ENCODE measurements at regions not wholly inside any gene's neighbourhood (a gene's known extent, or its start where the extent isn't known, plus 50 kb on each side); places are given as distances from the start of the nearest gene placed in this dataset.
"Not testable (repeated sequence)": the region's sequence is repeated elsewhere in the genome, so short reads cannot be mapped to it uniquely, and the experiment has no call there.

DNA sequence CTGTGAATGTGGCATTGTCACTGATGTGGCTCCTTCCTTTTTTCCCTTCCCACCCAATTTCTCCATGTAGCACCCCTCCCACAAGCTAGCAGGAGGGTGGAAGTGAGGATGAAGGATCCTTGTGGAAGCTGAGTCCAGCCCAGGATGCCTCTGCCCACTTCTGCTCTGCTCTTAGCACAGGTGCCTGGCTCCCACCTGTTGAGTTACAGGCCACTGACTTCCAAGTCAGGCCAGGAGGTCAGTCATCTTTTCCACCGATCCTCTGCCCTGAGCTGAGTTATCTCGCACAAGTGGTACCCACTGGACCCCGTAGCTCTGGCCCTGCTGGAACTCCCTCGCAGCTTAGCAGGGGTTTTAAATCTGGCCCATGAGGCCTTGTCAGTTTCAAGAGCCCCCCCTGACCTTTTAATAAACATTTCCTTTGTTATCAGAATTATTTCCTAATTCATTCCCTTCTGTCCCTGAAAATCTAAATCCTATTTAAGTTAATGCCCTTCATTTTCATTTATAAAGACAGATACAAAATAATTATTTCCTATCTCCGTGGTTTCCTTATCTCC is 125.3 kb upstream of the CADM1 start:
- no peak for DNase-seq

DNA sequence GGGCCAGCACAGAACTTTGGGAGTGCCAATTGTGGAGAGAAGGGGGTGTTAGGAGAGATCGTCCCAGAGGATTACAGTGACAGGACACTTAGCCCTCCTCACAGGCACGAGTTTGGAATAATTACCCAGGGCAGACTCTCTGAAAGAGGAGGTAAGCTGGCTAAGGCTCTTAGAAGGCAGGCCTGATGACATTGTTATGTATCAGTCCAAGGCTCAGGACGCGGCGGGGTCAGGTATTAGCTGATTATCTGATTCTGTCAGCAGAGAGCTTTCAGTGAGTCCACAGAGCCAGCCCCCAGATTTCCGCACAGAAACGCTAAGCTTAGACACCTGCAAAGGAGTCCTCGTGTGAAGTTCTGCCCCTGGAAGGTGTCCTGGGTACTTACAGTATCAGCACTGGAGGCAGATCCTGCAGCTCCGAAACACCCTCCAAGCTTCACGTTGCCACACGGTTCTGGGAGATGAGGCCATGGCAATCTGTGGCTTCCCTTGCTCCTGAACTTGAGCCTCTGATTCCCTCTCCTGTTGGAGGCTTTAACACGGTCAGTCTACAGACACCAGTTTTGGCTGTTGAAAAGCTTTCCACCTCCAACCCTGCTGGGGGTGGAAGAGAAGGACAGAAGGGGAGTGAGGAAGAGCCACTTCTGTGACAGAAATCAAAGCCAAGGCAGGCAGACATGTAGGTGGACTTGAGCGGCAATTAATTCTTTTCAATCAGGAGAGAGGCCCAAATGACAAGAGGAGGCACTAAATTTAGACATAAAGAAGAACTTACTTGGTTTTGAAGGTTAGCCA is 123.6 kb upstream of the CADM1 start:
- DNase-seq, result no peak

DNA sequence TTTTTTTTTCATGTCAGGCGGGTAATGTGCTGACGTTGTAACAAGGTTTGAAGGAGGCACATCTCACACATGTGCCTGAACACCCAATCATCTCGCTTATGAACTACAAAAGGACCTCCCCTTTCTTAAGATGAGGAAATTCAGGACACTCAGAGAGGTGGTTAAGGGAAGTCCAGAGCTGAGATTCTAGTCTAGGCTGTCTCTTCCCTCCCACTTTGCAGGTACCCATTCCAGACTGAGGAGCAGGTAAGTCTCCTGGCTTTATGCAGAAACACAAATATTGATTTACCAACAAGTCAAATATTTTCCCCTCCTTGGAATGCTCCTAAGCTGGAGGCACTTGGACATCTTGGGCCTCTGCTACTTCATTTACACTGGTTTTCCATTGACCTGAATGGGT is 122.9 kb upstream of the CADM1 start:
- no peak for DNase-seq

DNA sequence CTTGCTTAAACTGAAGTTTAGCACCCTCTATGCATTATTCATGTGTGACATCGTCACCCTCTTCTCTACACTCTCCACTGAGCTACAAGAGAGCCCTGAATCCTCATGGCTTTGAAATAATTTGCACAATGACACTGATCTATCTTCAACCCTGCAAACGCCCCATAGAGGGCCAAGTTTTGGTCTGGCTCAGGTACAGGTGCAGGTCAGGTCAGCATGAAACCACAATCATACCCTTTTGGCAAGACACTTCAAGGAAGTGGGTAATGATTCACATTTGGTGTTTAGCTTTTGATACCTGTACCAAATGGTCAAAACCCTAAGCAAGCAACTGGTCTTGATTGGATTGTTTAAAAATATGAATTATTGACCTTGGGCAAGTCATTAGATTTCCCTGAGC is 122.2 kb upstream of the CADM1 start:
- no peak for DNase-seq

DNA sequence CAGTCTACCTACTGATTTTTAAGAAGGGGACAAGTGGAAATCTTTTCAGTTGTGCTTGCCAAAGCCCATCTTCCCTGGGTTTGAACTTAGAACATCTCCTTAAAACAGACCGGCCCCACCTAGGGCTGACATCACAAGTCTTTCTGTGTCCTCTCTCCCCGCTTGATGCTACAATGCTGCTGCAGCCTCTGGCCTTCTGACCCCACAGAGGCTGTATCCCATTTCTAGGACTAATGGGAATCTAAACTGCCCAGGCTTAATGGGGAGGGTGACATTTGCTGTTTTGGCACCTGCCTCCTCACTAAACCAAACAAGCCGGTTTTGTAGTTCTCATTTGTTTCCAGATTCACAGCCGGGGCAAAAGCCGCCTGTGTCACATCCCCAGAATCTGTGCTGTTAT is 121.3 kb upstream of the CADM1 start:
- no peak for DNase-seq

DNA sequence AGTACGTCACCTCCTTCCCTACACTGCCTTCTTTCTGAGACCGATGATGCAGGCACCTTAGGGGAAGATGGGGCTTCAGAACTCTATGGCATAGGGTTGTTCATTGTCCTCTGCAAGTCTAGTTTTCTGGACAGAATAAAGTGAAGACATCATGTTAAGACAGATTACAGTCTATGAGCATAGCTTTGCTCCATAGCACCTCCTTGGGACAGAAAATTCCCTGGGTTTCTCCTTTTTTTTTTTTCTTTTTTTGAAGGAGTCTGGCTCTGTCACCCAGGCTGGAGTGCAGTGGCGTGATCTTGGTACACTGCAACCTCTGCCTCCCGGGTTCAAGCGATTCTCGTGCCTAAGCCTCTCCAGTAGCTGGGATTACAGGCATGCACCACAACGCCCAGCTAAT is 119.8 kb upstream of the CADM1 start:
- DNase-seq, result no peak

DNA sequence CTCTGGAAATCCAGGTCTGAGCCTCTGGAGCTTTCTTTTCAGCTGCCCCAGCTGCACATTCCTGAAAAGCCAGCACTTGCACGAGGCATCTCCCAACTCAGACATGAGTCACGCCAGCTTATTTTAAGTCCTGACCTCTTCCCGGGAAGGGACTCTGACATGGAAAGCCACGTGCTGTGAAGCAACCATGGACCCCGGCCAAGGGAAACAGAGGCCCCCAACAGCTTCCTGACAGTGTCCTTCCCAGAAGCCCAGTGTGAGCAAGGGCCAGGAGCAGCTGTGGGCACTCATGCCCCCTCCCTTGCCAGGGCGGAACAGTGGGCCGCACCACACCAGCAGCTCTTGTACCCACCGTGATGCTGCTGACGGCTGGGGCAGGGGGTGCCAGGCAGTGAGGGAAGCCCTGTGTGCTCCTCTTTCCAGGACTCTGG is 118.8 kb upstream of the CADM1 start:
- no peak for DNase-seq

DNA sequence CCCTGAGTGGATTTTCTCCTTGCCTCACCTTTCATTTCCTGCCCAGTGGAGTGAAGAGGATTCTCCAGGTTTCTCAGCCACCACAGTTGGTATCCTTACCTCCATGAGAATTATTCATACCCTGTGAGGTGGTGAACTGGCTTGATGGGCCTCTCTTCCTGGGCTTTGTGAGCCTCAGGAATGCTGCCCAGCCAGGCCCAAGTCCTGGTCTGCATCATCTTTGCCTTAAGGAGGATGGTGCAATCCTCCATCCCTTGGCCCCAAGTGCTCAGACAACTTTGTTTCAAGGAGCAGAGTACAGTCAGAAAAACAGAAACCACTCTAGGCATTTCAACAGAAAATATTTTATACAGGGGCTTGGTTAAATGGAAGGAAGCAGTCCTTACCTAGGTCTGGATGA is 114.2 kb upstream of the CADM1 start:
- no peak for DNase-seq

DNA sequence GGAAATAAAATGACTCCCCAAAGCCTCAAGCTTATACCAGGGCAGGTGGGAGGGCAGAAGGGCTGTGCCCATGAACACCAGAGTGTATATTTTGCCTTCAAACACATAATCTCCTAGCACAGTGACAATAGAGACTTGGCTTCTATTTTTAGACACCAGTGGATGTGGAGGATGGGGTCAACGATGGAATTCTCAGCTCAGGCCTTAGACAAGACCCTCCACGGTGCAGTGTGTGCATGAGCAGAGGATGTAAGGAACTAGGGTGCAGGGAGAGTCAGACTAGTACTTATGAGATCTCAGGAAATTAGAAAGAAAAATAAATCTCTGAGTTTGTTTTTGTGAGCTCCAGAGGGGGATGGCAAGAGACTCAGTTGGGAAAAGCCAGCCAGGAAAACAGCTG is 113.6 kb upstream of the CADM1 start:
- no peak for DNase-seq

DNA sequence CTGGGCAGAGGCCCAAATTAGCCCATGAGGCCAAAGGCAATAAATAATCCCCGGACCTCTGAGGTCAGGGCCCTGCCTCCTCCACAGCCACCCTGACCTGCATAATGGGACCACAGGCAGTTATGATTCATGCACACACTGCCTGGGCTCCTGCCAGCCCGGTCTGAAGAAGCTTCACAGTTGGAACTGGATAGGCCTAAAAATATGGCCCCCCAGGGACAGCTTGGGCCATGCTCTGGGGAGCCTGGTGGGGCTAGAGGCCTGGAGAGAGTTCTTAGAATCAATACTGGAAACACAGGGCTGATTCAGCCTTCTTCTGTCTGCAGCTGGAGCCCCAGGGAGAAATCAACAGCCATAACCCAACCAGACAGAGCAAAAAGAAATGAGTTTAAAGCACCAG is 112.8 kb upstream of the CADM1 start:
- no peak for DNase-seq

DNA sequence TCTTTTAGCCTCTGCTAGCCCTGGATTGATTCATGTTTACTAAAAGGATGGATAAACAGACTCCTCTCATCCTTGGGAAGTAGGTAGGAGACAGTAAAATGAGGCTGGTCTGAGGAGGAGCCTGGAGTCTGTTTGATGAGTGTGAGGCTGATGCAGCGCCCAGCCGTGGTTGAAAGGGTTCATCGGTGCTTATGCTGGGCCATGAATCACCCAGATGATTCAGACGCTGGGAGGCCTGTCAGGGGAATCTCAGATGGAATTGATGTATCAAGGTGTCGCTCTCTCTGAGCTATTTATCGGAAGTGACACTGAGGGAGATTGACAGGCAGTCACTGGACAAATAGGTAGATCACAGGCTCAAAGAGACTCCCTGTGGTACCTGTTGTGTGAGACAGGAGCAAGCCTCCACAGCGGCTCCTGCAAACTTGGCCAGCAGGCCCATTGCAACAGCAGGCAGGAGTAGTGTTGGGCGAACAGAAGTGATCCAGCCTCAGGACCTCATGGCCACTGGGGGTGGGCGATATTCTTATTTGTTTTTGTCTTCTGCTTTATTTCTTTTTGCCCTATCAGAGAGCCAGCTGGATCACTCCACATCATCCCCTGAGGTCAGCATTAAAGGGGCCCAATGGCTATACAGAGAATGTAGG is 109.9 kb upstream of the CADM1 start:
- DNase-seq, result no peak

DNA sequence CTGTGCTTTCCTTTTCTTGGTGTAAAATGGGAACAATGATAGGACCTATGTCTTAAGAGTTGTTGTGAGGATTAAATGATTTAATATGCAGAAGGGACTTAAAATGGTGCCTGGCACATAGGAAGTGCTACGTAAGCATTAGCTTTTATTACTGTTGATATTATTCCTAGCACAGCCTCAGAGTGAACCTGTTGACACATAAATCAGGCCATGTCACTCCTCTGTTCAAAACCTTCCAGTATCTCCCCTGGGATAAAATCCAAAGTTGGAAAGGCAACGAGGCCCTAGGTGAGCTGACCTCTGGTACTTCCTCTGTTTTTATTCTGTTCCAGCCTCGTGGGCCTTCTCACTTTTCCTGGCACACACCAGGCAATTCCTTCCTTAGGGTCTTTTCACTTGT is 108.8 kb upstream of the CADM1 start:
- DNase-seq, result no peak

DNA sequence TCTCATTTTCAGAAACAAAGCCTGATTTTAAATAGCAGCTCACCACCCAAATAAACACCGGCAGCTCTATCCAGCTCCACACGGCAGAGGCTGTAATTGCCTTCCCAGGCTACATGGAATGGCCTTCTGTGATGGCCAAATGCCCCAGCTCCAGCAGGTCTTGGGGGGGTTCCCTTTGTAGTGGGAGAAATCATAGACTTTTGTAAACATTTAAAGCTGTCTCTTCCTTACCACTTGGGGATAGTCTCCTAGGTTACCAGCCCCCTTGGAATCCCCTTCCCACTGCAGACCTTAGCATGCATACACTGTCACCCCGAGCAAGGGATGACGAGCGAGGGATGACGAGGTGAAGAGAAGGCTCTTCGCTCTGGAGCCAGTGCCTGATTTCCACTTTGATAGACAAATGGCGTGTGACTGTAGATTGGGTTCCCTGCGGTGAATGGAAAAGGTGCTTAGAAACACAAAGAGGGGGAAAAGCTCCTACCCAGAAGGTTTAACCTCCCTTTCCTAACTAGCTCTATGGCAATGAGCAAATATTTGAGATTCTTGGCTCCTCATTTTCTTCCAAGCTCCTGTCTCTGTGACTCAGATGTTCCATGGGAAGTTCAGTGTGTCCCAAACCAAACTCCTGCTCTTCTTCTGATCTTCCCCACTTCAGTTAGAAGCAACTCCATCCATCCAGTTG is 108.0 kb upstream of the CADM1 start:
- DNase-seq, result no peak

DNA sequence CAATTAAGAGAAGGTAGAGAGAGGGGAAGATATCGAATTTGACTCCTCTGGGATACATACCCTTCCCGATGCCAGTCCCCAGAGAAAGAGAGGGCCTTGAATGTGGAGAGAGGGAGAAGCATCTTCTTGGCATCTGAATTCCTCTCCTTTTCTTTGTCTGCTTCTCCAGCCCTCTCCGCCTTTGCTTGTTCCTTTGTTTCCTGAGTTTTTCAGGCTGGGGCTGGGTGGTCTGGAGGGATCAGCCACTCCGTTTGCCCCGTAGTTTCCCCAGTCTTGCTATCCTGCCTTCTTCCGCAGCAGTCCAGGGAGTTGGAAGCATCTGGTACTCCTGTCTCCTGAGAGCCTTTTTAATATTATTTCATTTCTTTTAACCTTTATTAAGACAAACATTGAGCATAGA is 107.1 kb upstream of the CADM1 start:
- DNase-seq, result no peak

DNA sequence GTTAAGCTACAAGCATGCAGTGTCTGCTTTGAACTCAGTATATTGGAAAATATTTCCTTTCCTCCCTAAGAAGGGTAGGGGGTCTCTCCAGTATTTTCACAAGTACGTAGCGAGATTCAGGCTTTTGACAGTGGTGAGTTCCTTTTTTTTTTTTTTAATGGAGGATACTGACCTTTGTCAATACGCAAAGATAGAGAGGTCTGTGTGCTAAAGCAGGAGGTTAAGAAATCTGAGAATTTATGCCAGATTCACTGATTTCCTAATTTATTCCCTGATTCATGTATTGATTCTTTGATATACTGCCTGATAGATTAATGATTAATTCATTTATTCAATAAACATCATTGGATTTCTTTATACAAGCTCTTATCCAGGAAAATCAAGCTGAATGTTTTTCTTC is 106.7 kb upstream of the CADM1 start:
- no peak for DNase-seq

DNA sequence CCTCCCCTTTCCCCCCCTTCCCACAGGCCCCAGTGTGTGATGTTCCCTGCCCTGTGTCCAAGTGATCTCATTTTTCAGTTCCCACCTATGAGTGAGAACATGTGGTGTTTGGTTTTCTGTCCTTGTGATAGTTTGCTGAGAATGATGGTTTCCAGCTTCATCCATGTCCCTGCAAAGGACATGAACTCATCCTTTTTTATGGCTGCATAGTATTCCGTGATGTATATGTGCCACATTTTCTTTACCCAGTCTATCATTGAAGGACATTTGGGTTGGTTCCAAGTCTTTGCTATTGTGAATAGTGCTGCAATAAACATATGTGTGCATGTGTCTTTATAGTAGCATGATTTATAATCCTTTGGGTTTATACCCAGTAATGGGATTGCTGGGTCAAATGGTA is 106.0 kb upstream of the CADM1 start:
- DNase-seq, result not testable (repeated sequence)

DNA sequence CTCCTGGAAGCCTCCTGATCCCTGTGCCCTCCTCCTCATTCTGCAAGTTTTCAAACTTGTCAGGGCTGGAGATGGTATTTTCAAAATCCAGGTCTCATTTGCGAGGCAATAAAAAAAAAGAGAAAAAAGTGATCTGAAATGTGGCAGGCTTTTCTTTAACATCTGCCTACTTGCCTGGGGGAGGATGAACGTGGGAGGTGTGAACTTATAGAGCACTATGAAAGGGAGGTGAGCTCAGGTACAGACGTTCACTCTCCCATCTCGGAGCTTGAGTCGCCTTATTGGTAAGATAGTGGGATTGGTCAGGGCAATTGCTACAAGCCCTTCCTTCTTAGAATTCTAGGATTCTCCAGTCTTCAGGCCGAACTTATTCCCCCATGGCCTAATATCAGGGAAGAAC is 104.8 kb upstream of the CADM1 start:
- DNase-seq, result no peak

DNA sequence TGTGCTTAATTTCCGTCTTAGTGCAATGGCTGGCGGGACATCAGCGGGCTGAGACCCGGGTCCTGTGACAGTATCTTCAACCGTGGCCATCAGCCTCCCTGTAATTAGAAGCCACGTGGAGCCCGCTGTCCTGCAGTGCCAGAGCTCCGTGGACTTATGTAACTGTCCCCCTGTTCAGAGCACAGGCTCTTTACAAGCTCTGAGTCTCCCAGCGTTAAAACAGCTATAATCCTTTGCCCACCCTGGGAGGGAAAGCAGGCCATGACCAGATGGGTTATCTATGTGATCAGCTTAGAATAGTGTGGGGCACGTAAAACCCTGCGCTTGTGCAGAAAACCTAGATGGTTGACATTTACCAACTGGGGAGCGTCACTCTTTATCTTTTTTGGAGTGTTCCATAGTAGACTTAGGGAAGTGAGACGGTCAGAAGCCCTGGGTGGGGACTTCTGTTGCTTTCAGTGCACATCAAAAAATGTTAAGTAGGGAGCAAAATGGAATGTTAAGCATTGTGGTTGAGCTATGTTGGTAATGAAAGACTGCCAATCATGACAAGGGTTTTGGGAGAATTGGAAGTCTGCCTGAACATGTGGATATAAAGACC is 103.5 kb upstream of the CADM1 start:
- no peak for DNase-seq

DNA sequence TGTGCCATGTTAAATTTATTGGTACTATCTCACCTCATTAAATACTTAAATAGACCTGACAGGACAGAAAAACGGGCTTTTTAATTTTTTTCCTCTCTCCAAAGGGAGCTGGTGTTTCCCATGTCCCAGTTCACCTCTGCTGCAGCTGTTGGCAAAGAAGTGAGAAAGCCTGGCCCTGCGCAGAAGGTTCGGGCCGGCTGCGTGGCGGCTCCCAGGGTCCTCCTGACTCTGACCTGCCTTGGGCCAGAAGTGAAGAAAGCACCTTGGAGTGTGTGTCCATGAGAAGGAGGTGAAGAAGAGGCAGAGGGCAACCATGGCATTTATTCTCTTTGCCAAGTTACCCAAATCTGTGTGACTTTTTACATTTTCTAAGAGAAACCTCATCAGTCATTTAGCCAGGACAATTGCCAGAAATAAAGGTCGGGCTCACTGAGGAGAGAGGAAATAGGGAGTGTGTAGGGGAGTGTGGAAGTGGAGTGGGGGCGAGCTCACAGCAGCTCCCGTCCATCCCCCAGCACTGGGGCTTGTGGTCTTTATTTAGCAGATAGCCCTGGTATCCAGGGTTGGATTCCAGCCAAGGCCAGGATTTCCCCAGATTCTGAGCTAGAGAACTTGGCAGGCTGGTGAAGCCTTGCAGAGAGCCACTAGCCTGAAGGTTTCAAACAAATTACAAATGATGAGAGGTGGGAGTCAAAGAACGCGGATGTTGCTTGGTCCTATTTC is 102.4 kb upstream of the CADM1 start:
- no peak for DNase-seq

DNA sequence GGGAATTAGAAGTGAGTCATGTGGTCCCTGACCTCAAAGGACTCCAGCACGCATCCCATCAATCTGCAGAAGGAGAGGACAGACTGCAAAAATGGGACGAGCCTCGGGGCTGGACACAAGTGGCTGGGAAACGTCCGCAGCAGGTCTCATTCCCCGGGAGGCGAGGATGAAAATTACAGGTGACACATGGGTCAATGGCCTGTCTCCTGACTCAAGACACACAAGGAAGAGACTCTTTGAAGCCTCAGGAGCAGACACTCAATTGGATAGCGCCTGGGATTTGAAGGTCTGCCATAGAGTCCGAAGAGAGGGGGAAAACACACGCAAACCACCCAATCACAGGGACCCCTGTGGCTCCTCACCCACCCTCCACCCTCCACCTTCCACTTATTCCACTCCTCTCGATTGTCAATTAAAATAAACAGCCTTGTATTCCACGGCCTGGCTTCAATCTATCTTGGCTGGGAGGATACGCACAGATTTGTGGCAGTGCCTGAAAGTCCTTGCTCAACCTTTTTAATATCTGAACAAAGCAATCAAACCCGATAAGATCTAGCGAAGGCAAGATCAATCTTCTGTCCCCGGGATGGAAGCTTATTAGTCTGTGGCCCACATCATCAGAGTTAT is 101.8 kb upstream of the CADM1 start:
- no peak for DNase-seq

DNA sequence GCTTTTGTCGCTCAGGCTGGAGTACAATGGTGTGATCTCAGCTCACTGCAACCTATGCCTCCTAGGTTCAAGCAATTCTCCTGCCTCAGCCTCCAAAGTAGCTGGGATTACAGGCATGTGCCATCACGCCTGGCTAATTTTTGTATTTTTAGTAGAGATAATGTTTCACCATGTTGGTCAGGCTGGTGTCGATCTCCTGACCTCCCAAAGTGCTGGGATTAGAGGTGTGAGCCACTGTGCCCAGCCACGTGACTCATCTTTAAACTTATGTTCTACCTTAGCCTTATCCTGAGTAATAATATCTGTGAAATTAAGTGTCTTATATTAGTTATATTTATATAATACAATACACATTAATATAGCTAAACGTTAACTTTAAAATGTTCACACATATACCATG is 101.2 kb upstream of the CADM1 start:
- DNase-seq, result not testable (repeated sequence)

DNA sequence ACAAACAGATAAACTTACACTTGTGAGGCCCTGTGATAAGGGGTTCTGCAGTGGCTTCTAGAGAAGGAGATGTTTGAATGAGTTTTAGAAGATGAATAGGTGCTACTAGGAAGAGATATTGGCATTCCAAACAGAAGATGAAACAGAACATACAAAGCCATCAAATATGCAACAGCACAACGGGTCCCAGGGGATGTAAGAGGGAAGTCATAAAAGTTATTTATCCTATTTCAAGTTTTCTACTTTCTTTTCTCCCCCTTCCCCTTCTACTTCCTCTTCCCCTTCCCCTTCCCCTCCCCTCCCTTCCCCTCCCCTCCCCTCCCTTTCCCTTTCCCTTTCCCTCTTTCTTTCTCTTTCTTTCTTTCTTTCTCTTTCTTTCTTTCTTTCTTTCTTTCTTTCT is 94.9 kb upstream of the CADM1 start:
- no peak for DNase-seq
